ENCODE measurements at regions not wholly inside any gene's neighbourhood (a gene's known extent, or its start where the extent isn't known, plus 50 kb on each side); places are given as distances from the start of the nearest gene placed in this dataset.
"Not testable (repeated sequence)": the region's sequence is repeated elsewhere in the genome, so short reads cannot be mapped to it uniquely, and the experiment has no call there.

- no peak for DNase-seq (ENCODE audit: low read depth in 1 of 2, low spot score in 1 of 2)
- TF ChIP-seq JUND (IDR thresholded peaks at IDR 0.05; ENCODE audit: low read depth): no peak
- in situ Hi-C loops (cut with HindIII; ENCODE audit: low pct_unique_long_range_greater_than_20kb, low sequenced_read_pairs): no loop called here
These were observed 459.3 kb downstream of the PLPP3 start for GRCh38 chr1:56120021-56120420.

DNA sequence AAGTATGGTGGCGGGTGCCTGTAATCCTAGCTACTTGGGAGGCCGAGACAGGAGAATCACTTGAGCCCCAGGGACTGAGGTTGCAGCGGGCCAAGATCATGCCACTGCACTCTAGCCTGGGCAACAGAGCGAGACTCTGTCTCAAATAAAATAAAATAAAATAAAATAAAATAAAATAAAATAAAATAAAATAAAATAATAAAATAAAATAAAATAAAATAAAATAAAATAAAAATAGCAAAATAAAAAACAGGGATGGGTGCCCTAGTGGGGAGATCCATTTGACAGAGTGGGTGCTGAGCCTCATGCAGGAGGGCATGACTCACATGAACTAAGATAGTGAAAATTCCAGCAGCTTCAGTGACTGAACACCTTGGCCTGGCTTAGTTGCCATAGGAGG lies 460.7 kb downstream of the PLPP3 start:
- DNase-seq (ENCODE audit: low read depth in 1 of 2, low spot score in 1 of 2); in situ Hi-C loops (cut with HindIII; ENCODE audit: low pct_unique_long_range_greater_than_20kb, low sequenced_read_pairs): not testable (repeated sequence)

DNA sequence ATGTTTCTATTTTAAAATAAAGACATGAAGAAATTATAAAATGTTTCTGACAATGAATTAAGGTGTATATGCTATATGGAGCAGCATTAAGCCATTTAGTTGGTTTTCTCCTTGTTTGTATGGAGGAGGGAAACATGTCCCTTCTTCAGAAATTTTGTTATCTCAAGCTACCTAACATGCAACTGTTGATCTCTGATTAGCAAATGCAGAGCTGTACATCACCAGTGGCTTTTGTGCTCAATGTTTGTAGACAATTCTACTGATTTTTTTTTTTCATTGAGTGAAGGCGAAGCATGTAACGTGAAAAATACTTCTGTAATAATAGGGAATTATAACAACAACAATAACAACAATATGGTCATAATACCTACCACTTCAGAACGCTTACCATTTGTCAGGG lies 463.7 kb downstream of the PLPP3 start:
- TF ChIP-seq JUND (IDR thresholded peaks at IDR 0.05; ENCODE audit: low read depth): no peak
- DNase-seq (ENCODE audit: low read depth in 1 of 2, low spot score in 1 of 2): no peak
- in situ Hi-C loops (cut with HindIII; ENCODE audit: low pct_unique_long_range_greater_than_20kb, low sequenced_read_pairs): no loop called here

DNA sequence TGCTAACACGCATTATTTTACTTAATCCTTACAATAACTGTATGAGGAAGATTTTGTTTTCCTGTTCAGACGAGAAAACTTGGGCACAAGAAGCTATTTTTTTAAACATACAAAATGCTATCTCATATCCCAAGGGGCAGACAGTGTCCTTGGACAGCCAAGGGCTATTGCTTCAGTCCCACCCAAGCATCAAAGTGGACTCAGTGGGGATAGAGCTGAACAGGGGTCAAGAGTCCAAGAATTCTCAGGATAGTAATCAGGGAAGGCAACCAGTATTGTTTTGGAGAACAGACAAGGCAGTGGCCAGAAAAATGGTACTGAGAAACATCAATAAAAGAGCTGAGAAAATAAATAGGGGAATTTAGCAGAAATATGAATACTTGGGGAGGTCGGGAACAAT lies 465.7 kb downstream of the PLPP3 start:
- in situ Hi-C loops (cut with HindIII; ENCODE audit: low pct_unique_long_range_greater_than_20kb, low sequenced_read_pairs): no loop called here
- DNase-seq (ENCODE audit: low read depth in 1 of 2, low spot score in 1 of 2): no peak
- TF ChIP-seq JUND (IDR thresholded peaks at IDR 0.05; ENCODE audit: low read depth): no peak

GRCh38 chr1:56107275-56107638 lies 472.1 kb downstream of the PLPP3 start:
- DNase-seq (ENCODE audit: low read depth in 1 of 2, low spot score in 1 of 2): no peak
- in situ Hi-C loops (cut with HindIII; ENCODE audit: low pct_unique_long_range_greater_than_20kb, low sequenced_read_pairs): no loop called here
- TF ChIP-seq JUND (IDR thresholded peaks at IDR 0.05; ENCODE audit: low read depth): no peak

DNA sequence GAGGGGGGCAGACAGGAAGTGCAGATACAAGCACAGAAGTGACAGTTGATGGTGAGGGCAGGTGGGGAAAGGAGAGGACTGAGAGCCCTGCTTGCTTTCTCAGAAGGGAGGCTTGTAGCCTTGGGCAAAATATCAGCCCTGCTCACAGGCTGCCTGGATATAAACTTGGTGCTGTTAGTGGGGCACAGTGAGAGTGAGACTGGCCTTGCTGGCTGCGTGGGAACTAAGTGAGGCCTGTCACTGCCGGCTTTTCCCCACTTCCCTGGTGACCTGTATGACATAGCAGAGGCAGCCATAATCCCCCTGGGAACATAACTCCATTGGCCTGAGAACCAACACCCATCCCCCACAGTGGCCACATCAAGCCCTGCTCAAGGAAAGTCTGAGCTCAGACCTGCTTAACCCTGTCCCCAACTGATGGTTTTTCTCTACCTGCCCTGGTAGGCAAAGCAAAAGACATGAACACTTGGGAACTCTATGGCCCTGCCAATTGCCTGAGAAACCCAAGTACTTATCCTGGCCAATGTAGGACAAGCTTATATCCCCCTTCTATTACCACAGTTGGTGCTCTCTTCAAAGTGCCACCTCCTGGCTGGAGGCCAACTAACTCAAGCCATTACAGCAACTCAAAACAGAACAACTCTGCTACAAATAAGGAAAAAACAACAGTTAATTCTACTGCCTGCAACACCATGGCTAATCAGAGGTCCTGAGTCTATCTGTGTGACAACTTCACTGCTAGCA lies 472.7 kb downstream of the PLPP3 start:
- in situ Hi-C loops (cut with HindIII; ENCODE audit: low pct_unique_long_range_greater_than_20kb, low sequenced_read_pairs): no loop called here
- DNase-seq (ENCODE audit: low read depth in 1 of 2, low spot score in 1 of 2): no peak
- TF ChIP-seq JUND (IDR thresholded peaks at IDR 0.05; ENCODE audit: low read depth): no peak

GRCh38 chr1:56105397-56105796 lies 474.0 kb downstream of the PLPP3 start:
- no peak for TF ChIP-seq JUND (IDR thresholded peaks at IDR 0.05; ENCODE audit: low read depth)
- no peak for DNase-seq (ENCODE audit: low read depth in 1 of 2, low spot score in 1 of 2)
- in situ Hi-C loops (cut with HindIII; ENCODE audit: low pct_unique_long_range_greater_than_20kb, low sequenced_read_pairs): no loop called here

- TF ChIP-seq JUND (IDR thresholded peaks at IDR 0.05; ENCODE audit: low read depth): no peak
- in situ Hi-C loops (cut with HindIII; ENCODE audit: low pct_unique_long_range_greater_than_20kb, low sequenced_read_pairs): no loop called here
- DNase-seq (ENCODE audit: low read depth in 1 of 2, low spot score in 1 of 2): no peak
These were observed 479.5 kb downstream of the PLPP3 start for GRCh38 chr1:56099766-56100265.

- no peak for TF ChIP-seq JUND (IDR thresholded peaks at IDR 0.05; ENCODE audit: low read depth)
- no peak for DNase-seq (ENCODE audit: low read depth in 1 of 2, low spot score in 1 of 2)
- in situ Hi-C loops (cut with HindIII; ENCODE audit: low pct_unique_long_range_greater_than_20kb, low sequenced_read_pairs): no loop called here
These were observed 480.4 kb downstream of the PLPP3 start for GRCh38 chr1:56098946-56099345.

DNA sequence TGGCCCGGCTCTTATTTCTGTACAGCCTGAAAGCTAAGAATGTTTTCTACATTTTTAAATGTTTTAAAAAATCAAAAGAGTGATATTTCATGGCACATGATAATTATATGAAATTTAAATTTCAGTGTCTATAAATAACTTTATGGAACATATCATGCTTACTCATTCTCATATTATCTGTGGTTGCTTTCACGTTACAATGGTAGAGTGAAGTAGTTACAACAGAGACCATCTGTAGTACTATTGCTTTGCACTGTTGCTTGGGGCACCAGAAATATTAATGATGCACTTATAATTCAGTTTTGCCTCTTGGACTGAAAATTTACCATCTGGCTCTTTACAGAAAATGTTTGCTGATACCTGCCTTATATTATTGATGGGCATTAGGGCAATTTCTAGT lies 481.6 kb downstream of the PLPP3 start:
- no peak for DNase-seq (ENCODE audit: low read depth in 1 of 2, low spot score in 1 of 2)
- in situ Hi-C loops (cut with HindIII; ENCODE audit: low pct_unique_long_range_greater_than_20kb, low sequenced_read_pairs): no loop called here
- no peak for TF ChIP-seq JUND (IDR thresholded peaks at IDR 0.05; ENCODE audit: low read depth)

DNA sequence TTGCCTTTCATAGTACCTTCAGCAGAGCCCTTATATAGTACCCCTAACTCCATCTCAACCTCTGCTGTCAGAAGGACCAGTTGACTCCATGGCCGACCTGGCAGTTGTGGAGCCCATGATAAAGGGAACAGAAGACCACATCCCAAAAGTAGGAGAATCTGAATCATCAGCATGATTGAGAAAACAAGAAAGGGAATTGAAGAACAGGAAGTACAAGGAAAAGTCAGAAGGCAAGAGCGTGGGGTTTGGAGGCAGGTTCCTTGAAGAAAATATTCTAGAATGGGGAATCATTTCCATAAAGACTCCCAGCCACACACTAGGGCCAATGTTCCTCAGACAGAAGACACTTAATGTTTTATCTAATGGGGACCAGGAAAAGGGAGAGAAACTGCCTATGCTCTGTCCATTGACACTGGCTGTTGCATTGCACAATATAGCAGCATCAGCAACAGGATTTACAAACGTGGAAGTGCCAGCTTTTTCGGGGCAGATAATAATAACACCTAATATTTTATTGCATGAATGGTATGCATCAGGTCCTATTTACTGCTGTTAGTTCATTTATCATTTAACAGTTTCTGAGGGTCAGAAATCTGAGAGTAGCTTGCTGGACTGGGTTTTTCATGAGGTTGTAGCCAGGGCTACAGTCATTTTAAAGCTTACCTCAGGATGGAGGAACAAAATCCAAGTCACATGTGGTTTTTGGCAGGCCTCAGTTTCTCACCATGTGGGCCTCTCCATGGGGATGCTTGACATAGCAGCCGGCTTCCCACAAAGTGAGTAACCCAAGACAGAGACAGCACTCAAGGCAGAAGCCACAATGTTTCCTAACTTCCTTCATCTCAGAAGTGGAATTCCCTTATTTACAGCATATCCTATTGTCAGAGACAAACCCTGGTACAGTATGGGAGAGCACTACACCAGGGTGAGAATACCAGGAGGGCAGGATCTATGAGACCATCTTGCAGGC lies 483.4 kb downstream of the PLPP3 start:
- no peak for TF ChIP-seq JUND (IDR thresholded peaks at IDR 0.05; ENCODE audit: low read depth)
- DNase-seq (ENCODE audit: low read depth in 1 of 2, low spot score in 1 of 2): no peak
- in situ Hi-C loops (cut with HindIII; ENCODE audit: low pct_unique_long_range_greater_than_20kb, low sequenced_read_pairs): no loop called here

- in situ Hi-C loops (cut with HindIII; ENCODE audit: low pct_unique_long_range_greater_than_20kb, low sequenced_read_pairs): no loop called here
- DNase-seq (ENCODE audit: low read depth in 1 of 2, low spot score in 1 of 2): no peak
- no peak for TF ChIP-seq JUND (IDR thresholded peaks at IDR 0.05; ENCODE audit: low read depth)
These were observed 485.2 kb downstream of the PLPP3 start for GRCh38 chr1:56094168-56094567.
